NCI-H345 treated with DMSO at 0.1 percent for 48 hours (cell line): ENCODE measurements at regions not wholly inside any gene's neighbourhood (a gene's known extent, or its start where the extent isn't known, plus 50 kb on each side); places are given as distances from the start of the nearest gene placed in this dataset.
A peak's percentile ranks its signal among the peaks of the same experiment; 100 is the strongest.

Source experiments
- DNase-seq: peaks from one replicate; lab custom pipeline; 2025; ENCODE audit not compliant: unreplicated experiment; lab: John Stamatoyannopoulos, UW

DNA sequence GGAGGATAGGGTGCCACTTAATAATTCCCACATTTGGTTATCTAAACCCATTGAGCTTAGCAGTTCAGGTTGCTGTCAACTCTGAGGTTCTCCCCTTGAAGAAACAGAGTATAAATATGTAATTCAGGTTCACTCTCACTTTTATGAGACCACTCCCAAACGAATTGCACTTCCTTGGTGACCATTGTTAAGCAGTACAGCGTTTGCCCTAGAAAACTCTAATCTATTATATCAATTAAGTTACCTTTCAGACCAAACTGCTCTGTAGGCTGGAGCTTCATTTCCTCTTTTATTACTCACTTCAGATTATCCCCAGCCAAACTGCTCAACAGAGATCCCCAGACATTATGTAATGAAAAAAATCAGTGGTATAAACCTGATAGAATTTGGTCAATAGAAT is 1317.0 kb upstream of the ACO1 start:
- DNase-seq: no peak

DNA sequence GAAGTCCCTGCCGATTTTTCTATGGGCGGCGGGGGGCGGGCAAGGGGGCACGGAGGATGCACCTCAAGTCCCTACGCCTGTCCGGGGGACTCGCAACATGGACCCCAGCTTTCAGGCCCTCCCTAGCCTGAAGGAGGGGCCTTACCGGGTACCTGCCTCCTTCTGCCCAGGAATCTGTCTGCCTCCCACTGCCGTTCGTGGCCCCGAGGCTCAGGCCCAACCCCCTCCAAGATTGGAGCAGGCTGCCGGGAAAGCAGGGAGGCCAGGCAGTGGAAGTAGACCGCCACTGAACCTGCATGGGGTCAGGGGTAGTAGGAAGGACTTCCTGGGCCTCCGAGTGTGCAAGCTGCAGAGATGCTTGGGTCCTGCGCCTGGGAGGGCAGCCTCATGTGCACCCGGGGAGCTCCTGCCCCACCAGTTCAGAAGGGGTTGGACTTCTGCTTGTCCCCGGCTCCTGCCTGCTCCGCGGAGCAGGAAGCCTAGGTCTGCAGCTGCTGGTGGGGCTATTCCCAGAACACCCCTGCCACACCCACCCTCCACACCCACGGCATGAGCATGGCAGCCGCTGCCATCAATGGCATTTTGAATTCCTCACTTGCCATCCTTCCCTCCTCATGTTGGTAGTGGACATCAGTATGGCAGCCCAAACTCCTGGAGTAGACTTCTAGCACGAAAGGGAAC is 1312.7 kb upstream of the ACO1 start:
- DNase-seq: no peak

DNA sequence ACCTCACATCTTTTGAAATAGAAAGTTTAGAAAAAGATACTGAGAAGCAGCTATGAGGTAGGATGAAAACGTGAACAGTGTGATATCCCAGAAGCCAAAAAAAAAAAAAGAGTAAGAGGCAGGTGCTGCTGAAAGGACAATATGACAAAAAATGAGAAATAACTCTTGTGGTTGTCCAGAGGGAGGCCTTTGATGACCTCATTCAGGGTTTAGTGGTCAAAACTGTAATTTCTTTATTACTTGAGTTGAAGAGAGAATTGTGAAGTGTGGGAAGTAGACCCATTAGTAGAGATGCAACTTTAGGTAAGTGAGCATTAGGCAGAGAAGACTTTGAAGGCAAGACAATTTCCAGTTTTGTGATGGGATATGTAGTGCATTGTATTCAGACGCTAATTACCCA is 1306.3 kb upstream of the ACO1 start:
- DNase-seq: no peak

DNA sequence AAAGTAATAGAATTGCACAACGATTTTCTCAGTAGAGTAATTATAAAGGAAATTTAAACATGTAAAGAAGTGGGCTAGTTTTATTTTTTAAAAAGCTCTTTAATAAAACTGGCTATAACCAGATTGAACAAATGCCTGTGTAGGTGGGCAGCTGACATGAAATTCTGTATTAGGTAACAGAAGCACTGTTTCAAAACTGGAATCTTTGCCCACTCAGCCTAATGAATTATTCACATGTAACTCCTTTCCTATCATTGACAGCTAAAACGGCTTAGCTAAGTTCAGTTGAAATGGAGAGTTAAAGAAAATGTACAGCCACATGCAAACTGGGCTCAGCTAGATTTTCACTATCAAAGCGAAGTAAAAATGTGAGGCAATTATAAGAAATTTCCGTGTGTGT is 1300.1 kb upstream of the ACO1 start:
- no peak for DNase-seq

DNA sequence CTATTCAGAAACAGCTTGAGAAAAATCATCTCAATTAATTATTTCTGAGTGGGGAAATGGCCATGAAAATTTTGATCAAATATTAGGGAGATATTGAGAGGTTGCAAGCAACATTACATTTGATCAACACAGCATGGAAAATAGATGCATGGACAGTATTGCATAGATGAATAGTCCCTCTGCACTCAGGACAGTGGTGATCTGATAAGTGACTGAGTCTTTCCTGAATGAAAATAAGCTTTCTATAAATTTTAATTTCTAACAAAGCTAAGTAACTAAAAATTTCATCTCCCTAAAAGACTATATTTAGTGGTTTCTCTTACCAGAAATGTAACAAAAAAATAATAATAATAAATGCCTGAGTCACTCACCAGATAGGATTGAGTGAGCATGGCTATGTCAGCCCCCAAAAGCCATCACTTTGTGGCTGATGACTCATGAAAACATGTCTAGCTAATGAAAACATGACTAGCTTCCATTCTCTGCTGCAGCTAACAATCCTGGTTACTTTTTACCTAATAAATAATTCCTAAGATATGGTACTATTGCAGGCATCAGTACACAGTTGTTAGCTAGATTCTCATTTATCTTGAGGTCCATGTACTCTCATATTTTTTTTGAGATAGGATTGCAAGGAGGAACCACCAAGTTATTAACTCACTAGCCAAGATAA is 1294.8 kb upstream of the ACO1 start:
- DNase-seq: no peak

DNA sequence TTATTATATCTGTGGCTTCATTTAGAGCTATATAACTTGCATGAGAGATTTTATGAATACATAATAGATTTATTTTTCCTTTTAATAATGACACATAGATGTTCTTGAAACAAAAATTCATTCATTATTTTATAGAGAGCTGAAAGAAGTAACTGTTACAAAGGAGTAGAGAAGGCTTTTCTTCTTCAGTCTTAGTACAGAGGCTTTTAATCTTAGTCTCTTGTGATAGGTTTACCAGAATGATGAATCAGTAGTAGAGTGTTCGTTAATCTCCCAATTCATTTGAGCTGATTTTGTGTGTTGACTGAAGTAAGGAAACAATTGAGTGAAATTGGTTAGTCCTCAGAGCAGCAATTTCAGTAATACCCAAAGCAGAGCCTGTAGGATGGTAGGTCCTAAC is 1284.1 kb upstream of the ACO1 start:
- no peak for DNase-seq

DNA sequence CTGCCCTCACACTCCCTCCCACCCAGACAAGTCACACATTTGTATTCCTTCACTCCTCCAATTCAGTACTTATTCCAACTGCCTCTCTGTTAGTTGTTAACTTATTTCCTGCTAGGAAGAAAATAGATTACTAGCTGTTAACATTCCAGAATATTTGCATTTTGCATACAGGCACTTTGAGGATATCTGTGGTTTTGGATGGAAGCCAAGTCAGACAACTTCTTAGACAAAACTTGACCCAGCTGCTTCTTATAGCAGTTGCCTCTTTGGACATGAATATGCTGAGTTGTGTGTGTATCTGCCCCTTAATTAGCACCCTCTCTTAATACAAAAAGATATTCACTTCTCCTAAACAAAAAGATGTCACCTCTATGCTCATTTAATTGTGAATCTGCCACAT is 1280.6 kb upstream of the ACO1 start:
- no peak for DNase-seq

DNA sequence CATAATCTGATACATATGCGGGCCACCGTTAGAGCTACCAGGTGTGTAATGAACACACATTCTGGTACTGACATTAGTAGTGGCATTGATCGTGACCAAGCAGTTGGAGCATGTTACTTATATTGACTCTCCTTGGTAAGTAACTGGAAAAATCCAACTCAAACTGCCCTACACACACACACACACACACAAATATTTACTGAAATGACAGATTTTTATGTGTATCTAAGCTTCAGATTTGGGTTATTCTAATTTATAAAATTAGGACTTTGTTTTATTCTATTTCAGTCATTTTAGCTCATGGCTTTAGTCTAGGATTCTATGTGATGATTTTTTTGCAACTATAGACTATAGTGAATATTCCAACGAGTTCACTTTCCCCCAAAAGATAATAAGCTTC is 1280.2 kb upstream of the ACO1 start:
- DNase-seq: no peak

DNA sequence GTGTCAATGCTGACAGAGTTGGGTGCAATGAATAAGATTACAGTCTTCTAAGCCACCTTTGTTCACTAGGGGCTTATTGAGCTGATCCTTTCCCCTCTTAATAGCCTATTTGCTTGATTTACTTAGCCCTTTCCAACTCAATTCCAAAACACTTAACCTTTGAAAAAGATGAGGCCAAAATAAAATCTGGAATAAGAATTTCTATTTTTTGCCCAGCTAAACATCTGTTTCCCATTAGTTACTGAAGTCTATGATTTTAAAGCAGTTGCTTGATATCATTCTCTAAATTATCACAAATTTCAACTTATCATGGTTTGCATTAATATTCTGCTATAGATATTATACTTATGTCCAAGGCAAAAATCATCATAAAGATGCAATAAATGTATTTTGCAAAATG is 1272.0 kb upstream of the ACO1 start:
- DNase-seq: no peak

DNA sequence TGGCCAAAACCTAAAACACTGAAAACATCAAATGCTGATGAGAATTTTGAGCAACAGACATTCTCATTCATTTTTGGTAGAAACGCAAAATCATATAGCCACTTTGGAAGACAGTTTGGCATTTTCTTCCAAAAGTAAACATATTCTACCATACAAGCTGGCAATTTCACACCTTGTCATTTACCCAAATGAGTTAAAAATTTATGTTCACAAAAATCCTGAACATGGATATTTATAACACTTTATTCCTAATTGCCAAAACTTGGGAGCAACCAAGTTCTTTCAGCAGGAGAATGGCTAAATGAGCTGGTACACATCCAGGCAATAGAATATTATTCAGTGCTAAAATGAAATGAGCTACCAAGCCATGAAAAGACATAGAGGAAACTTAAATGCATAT is 1270.1 kb upstream of the ACO1 start:
- DNase-seq: no peak

DNA sequence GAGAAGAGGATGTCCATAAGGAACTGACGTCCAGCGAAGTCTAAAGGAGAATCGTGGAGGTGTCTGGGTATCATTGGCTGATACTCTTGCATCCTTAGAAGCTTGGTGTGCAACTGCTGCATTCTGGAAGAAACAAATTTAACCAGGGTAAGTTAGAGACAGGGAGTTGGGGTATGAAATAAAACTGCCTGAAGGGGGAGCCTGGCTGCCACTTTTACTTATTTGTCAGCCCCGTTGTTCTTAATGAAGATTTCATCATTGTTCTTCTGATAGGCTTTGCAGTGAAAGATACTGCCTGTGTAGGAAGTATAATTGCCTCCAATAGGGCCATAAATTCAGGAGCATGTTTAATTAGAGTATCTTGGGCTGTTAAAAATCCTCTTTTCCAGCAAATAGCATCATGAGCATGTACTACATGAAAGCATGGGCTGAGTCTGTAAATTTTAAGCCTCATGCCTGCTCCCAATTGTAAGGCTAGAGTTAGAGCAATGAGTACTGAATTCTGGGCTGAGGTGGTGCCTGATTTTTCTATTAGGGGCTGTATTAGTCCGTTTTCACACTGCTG is 1264.5 kb upstream of the ACO1 start:
- peak; percentile 26 for DNase-seq

DNA sequence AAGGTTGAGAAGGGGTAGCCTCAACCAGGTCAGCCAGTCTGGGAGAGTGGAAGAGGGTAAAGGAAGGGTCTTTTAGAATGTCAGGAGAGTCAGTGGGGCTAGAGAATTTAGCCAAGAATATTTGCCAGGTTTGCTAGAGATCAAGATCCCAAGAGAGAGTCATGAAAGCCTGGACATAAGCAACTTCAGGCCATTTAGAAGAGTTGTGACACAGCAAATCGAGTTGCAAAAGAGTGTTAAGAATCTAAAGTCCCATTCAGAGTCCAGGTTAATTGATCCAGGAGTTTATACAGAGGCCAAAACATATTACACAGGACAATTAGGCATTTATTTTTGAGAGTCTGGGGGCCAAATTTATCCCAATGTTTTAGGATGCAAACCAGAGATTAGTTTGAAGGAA is 1260.1 kb upstream of the ACO1 start:
- DNase-seq: no peak

DNA sequence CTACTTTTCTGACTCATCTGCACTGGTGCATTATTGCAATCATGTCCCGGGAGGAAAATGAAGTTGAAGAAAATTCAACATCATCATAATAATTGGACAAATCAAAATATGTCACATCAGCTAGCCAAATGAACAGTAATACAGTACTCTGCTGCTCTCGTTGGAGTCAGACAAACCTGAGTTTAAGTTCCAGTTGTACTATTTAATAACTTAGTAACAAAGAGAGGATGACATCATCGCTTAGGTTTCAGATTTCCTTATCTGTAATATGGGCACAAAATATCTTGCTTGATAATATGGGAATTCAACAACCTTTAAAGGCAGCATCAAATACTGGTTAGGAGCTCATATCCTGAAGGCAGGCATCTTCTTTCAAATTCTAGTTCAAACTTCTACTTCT is 1248.9 kb upstream of the ACO1 start:
- no peak for DNase-seq

DNA sequence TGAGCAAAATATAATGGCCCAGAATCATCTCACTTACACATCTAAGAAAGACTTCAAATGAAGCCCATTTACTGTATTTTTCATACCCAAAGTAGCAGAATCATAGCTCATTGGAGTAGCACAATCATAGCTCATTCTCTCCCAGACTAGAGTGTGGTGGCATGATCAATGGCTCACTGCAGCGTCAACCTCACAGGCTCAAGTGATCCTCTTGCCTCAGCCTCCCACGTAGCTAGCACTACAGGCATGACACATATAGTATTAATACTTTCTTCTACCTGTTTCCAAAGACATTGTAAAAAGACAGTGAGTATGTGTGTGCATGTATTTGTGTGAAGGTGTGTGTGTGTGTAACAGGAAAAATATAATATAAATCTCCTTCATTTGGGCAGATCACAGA is 1247.9 kb upstream of the ACO1 start:
- DNase-seq: no peak

DNA sequence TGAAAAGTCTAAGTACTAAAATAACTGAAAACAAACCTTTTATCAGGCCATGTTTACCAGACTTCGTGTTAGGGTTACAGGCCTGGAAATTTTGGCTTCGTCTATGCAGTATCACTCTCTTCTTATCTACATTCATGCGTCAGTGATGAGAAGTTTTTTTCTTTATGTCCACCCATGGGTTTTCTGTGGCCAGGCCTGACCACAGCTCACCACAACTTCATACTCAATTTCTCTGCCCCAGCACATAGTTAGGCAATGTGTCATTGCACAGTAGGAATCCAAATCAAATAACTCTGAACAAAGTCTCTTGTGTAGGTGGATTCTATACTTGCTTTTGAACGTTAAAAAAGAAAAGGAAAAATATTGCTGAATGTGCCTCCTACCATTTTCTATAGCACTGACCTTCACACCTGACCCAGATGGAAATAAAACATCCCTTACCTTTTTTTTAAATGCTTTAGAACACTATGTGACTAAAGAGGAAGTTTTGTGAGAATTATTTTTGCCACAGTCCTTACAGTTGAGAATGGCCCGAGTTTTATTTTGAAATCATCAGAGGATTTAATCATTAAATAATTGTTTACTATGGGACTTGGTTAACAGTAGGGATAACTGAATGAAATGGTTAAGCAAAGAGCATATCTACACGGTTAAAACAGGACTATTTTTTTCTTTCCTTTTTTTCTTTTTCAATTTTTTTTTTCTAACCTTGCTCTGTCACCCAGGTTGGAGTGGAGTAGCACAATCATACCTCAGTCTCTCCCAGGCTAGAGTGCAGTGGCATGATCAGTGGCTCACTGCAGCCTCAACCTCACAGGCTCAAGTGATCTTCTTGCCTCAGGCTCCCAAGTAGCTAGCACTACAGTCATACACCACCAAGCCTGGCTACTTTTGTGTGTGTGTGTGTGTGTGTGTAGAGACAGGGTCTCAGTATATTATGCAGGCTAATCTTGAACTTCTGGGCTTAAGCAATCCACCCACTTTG is 1247.0 kb upstream of the ACO1 start:
- DNase-seq: no peak

DNA sequence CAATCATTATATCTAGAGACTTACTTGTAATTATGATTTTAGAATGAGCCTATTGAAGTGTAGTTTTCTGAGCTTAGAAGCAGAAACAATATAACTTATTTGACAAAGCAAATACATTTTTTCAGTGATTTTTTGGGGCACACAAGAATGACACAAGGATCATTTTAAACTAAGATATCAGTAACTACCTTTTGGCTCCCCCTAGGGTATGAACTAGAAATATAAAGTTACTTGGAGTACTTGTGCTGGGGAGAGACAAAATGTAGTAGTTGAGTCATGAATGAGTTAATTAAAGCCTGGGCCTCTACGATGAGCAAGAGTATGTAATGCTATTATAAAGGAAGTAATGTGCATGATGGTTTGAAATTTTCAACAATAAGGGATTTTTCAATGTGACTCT is 1244.1 kb upstream of the ACO1 start:
- DNase-seq: no peak

DNA sequence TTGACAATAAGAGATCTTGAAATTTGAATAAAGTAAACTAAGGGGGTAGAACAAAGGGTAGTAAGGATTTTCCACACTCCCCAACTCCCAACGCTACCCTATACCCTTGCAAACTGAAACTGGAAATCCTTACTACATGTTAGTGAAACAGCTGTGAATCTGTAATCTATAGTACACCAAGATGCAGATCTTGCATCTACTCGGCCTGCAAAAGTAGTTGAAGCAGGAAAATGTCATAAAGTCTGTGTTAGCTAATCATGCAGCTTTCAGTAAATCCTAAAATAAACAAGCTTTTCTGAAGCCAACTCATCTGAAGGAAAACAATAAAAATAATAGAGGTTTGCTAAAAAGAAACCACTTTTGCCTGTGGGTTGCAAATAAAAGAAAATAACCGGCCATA is 1242.0 kb upstream of the ACO1 start:
- no peak for DNase-seq

DNA sequence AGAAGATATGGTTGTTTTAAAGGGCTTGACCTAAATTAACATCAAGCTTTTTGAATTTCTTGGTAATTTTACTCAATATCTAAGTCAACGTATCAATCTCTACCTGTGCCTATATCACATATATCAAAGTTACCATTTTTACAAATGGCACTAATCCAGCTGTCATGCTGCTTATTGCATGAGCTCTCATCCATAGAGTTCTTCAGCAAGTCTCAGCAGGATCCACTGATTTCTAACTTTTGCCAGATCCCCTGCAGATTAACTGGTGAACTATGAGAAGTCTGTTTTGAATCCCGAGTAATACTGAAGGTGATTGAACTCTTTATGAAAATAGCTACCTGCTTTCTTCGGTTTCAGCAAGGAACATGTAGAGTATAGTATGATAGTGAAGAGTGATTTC is 1239.8 kb upstream of the ACO1 start:
- no peak for DNase-seq

DNA sequence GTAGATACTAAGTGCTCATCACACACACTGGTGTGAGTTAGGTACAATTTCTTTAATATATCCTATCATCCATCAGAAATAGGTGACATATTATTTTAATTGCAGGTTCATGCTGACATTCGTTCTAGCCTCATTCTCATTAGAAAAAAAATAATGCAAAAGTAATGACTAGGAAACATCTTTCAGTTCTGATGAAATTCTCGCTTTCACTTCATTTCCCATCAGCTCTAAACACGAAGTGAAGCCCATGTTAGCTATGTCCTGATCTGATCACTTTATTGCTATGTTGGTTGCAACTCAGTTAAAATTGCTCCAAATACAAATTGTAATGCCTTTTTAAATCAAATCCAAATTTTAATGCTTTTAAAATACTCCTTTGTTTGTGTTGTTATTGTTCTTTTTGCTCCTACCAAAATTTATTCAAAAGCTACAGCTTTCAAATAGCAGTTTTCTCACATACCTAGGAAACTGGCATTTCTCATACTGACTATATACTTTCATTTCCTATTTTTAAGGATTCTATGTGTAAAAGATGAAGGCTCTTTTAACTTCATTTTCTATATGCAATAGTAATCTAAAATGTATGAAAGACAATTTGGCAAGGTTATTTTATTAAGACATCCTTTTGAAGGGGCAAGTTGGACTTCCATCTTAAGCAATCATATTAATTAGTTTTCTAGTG is 1237.8 kb upstream of the ACO1 start:
- no peak for DNase-seq

DNA sequence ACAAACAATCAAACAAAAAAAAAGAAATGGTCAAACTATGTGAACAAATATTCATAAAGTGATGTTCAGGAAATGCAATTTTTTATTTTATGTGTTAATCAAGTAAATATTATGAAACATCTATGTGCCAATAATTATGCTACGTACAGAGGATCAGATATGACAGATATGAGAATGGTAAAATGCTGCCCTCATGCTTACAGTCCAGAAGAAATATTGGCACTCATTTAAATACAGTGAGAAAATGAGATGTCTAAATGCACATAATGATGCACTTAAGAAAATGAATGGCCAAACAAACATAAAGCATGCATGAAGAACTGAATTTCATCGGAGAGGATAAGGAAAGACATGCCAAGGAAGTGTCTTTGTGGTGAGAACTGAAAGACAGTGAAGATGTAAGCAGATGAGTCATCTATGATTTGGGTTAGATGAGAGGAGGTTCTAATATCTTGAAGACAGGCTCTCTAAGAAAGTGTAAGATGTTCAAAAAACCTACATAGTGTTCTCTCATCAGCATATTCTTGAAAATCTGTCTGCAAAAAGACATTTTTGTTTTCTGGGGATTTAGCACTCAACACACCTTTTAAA is 1231.1 kb upstream of the ACO1 start:
- DNase-seq: no peak

DNA sequence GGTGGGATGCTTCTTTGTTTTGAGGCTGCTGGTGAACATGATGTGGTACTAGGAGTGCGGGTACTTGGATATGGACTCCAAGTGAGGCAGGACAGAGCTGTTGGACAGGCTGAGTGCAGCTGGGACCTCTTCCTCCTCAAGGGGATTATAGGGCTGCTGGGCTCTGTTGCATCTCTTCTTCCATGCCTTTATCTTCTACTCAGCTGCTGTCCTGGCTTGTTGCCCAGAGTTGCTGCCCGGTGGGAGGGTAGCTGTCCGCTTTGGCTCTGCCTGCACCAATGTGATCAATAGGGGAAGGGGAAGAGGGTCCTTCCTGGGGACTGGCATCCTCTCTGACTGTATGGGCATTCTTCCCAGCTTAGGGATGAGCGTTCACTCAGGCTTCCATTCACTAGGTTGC is 1217.9 kb upstream of the ACO1 start:
- DNase-seq: peak; percentile 4
